PFSK-1 (cell line): ENCODE measurements at regions not wholly inside any gene's neighbourhood (a gene's known extent, or its start where the extent isn't known, plus 50 kb on each side); places are given as distances from the start of the nearest gene placed in this dataset.

Source experiments
- FOXP2 ChIP-seq: optimal IDR thresholded peaks from 2 replicates; pipeline ENCODE3; 2011; ENCODE audit warnings: borderline replicate concordance, control low read depth, inconsistent platforms; ENCODE audit not compliant: insufficient read depth; ENCODE audit errors: extremely low read length, extremely low read depth
- POLR2AphosphoS5 ChIP-seq: IDR thresholded peaks from 2 replicates; pipeline ENCODE4 v1.6.1; 2012; ENCODE audit warnings: low read depth, mild to moderate bottlenecking, control low read depth, low read length, moderate library complexity
- REST ChIP-seq, 2 experiments: IDR thresholded peaks; 2 replicates each; pipeline versions ENCODE4 v1.6.1 to v1.8.0; 2011 to 2012; ENCODE audit warnings: low read depth in 2 of 2, low read length in 2 of 2, control low read depth in 1 of 2, inconsistent platforms in 1 of 2, mild to moderate bottlenecking in 1 of 2, moderate library complexity in 1 of 2; ENCODE audit not compliant: insufficient read depth in 1 of 2
- SIN3A ChIP-seq: IDR thresholded peaks from 2 replicates; pipeline ENCODE4 v1.6.1; 2012; ENCODE audit warnings: mild to moderate bottlenecking, low read length, moderate library complexity, borderline replicate concordance; ENCODE audit not compliant: insufficient read depth
- TAF1 ChIP-seq: IDR thresholded peaks from 2 replicates; pipeline ENCODE4 v1.6.1; 2012; ENCODE audit warnings: low read length, control low read depth, borderline replicate concordance; ENCODE audit not compliant: insufficient read depth

GRCh38 chr2:126825316-126825715 lies 73.4 kb upstream of the TEX51 start:
- TF ChIP-seq SIN3A = no peak
- no peak for TF ChIP-seq FOXP2
- TF ChIP-seq REST (IDR thresholded peaks at IDR 0.05; ENCODE audit: insufficient read depth in 1 of 2, low read depth in 2 of 2, low read length in 2 of 2) = no peak
- no peak for TF ChIP-seq POLR2AphosphoS5
- no peak for TF ChIP-seq TAF1

- TF ChIP-seq SIN3A = no peak
Observed at GRCh38 chr2:126826491-126826890, 72.2 kb upstream of the TEX51 start.

GRCh38 chr2:126827371-126827770 lies 71.3 kb upstream of the TEX51 start:
- no peak for TF ChIP-seq TAF1
- TF ChIP-seq POLR2AphosphoS5 = no peak

GRCh38 chr2:126828051-126828450 lies 70.6 kb upstream of the TEX51 start:
- TF ChIP-seq POLR2AphosphoS5 = no peak

- no peak for TF ChIP-seq FOXP2
- TF ChIP-seq REST (IDR thresholded peaks at IDR 0.05; ENCODE audit: insufficient read depth in 1 of 2, low read depth in 2 of 2, low read length in 2 of 2) = no peak
- TF ChIP-seq POLR2AphosphoS5 = no peak
- TF ChIP-seq SIN3A = no peak
- TF ChIP-seq TAF1 = no peak
Observed at GRCh38 chr2:126828491-126828890, 70.2 kb upstream of the TEX51 start.

GRCh38 chr2:126831234-126832005 lies 67.3 kb upstream of the TEX51 start:
- TF ChIP-seq POLR2AphosphoS5 = no peak
- TF ChIP-seq FOXP2 = no peak
- no peak for TF ChIP-seq REST (IDR thresholded peaks at IDR 0.05; ENCODE audit: insufficient read depth in 1 of 2, low read depth in 2 of 2, low read length in 2 of 2)
- TF ChIP-seq SIN3A = no peak
- TF ChIP-seq TAF1 = no peak

GRCh38 chr2:126832014-126832413 lies 66.7 kb upstream of the TEX51 start:
- TF ChIP-seq REST (IDR thresholded peaks at IDR 0.05; ENCODE audit: insufficient read depth in 1 of 2, low read depth in 2 of 2, low read length in 2 of 2) (no peak), SIN3A (no peak), TAF1 (no peak), POLR2AphosphoS5 (no peak), FOXP2 (no peak)
